Fibroblast of pulmonary artery (primary cell): ENCODE measurements at regions not wholly inside any gene's neighbourhood (a gene's known extent, or its start where the extent isn't known, plus 50 kb on each side); places are given as distances from the start of the nearest gene placed in this dataset.
A peak's percentile ranks its signal among the peaks of the same experiment; 100 is the strongest.

Source experiments
- DNase-seq: peaks from one replicate; pipeline ENCODE4 v3.0.0-alpha.2; 2010; ENCODE audit warnings: low read depth
- H3K4me3 ChIP-seq: replicated peaks from 2 replicates; pipeline ENCODE4 v1.5.1; 2011; ENCODE audit warnings: low read depth, mild to moderate bottlenecking, control low read depth, low read length, moderate library complexity
- CTCF ChIP-seq: IDR thresholded peaks from 2 replicates; pipeline ENCODE4 v1.5.1; 2011; ENCODE audit warnings: mild to moderate bottlenecking, control low read depth, low read length, inconsistent platforms; ENCODE audit errors: missing control alignments

GRCh38 chr17:77299256-77300015 lies 158.7 kb downstream of the SEC14L1 start:
- DNase-seq, result no peak
- no peak for TF ChIP-seq CTCF
- no peak overlapping the region for H3K4me3 ChIP-seq

GRCh38 chr17:77300016-77300686 lies 159.4 kb downstream of the SEC14L1 start:
- no peak for TF ChIP-seq CTCF
- H3K4me3 ChIP-seq, result no peak overlapping the region
- DNase-seq, result no peak

- no peak for TF ChIP-seq CTCF
- H3K4me3 ChIP-seq, result no peak overlapping the region
- no peak for DNase-seq
Measured at GRCh38 chr17:77301694-77302266, 161.0 kb downstream of the SEC14L1 start.

GRCh38 chr17:77302682-77303081 lies 161.9 kb downstream of the SEC14L1 start:
- no peak overlapping the region for H3K4me3 ChIP-seq
- no peak for DNase-seq
- TF ChIP-seq CTCF, result no peak

- no peak overlapping the region for H3K4me3 ChIP-seq
- no peak for TF ChIP-seq CTCF
Measured at GRCh38 chr17:77303620-77304019, 162.9 kb downstream of the SEC14L1 start.

GRCh38 chr17:77304051-77304745 lies 163.4 kb downstream of the SEC14L1 start:
- DNase-seq, result peak; percentile 43
- TF ChIP-seq CTCF, result no peak
- H3K4me3 ChIP-seq, result no peak overlapping the region

More at GRCh38 chr17:77303620-77304019, 162.9 kb downstream of the SEC14L1 start:
- no peak for DNase-seq
